VCaP (cell line): ENCODE measurements at regions not wholly inside any gene's neighbourhood (a gene's known extent, or its start where the extent isn't known, plus 50 kb on each side); places are given as distances from the start of the nearest gene placed in this dataset.

Experiments
- H3K27ac ChIP-seq: fragments of 450-650 bp; 2 replicates; pipeline ENCODE4 v1.5.1; 2017
- TF ChIP-seq, protein P1 (sequence below): fragments of 450-650 bp; conservative IDR thresholded peaks from 2 replicates; pipeline ENCODE4 v1.5.1; 2017; ENCODE audit warnings: mild to moderate bottlenecking, moderate library complexity

DNA sequence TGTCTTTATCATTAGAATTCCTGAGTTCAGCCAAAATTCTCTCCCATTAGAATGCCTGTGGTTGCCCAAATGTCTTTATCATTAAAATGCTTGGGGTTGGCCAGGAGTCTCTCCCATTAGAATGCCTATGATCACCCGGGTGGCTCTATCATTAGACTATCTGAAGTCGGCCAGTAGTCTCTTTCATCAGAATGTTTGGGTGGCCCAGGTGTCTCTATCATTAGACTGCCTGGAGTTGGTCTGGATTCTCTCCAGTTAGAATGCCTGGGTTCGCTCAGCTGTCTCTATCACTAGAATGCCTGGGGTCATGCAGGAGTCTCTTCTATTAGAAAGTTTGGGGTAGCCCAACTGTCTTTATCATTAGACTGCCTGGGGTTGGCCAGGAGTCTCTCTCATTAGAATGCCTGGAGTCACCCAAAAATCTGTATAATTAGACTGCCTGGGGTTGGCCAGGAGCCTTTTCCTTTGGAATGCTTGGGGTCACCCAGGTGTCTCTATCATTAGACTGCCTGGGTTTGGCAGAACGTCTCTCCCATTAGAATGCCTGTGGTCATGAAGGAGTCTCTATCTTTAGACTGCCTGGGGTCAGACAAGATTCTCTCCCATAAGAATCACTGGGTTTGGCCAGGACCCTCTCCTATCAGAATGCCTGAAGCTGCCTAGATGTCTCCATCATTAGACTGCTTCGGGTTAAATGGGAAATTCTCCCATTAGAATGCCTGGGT, 1478.3 kb downstream of the UQCRFS1 start:
- H3K27ac ChIP-seq: no peak overlapping the region
- TF ChIP-seq, protein P1, sequence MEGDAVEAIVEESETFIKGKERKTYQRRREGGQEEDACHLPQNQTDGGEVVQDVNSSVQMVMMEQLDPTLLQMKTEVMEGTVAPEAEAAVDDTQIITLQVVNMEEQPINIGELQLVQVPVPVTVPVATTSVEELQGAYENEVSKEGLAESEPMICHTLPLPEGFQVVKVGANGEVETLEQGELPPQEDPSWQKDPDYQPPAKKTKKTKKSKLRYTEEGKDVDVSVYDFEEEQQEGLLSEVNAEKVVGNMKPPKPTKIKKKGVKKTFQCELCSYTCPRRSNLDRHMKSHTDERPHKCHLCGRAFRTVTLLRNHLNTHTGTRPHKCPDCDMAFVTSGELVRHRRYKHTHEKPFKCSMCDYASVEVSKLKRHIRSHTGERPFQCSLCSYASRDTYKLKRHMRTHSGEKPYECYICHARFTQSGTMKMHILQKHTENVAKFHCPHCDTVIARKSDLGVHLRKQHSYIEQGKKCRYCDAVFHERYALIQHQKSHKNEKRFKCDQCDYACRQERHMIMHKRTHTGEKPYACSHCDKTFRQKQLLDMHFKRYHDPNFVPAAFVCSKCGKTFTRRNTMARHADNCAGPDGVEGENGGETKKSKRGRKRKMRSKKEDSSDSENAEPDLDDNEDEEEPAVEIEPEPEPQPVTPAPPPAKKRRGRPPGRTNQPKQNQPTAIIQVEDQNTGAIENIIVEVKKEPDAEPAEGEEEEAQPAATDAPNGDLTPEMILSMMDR: no peak

DNA sequence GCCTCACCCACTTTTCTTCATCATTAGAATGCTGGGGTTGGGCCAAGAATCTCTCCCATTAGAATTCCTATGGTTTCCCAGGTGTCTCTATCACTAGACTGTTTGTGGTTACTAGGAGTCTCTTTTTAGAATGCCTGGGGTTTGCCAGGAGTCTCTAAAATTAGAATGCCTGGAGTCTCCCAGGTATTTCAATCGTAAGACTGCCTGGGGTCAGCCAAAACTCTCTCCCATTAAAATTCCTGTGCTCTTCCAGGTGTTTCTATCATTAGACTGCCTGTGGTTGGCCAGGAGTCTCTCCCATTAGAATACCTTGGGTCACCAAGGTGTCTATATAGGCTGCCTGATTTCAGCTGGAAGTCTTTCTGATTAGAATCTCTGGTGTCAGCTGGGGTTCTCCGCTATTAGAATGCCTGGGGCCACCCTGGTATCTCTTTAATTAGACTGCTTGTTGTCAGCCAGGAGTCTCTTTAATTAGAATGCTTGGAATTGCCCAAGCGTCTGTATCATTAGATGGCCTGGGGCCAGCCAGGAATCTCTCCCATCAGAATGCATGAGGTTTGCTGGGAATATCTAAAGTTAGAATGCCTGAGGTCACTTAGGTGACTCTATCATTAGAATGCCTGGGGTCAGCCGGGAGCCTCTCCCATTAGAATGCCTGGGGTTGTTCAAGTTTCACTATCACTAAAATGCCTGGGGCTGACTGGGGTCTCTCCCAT, 1479.2 kb downstream of the UQCRFS1 start:
- no peak overlapping the region for H3K27ac ChIP-seq
- TF ChIP-seq, protein P1: no peak

DNA sequence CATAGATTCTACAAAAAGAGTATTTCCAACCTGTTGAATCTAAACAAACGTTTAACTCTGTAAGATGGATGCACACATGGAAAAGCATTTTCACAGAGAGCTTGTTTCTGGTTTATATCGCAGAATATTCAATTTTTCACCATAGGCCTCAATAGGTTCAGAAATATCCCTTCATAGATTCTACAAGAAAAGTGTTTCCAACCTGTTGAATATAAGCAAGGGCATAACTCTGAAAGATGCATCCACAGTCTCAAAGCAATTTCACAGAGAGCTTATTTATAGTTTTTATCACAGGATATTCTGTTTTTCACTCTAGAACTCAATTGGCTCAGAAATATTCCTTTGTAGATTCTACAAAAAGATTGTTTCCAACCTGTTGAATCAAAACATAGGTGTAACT, 1483.6 kb downstream of the UQCRFS1 start:
- TF ChIP-seq, protein P1: no peak
- no peak overlapping the region for H3K27ac ChIP-seq

DNA sequence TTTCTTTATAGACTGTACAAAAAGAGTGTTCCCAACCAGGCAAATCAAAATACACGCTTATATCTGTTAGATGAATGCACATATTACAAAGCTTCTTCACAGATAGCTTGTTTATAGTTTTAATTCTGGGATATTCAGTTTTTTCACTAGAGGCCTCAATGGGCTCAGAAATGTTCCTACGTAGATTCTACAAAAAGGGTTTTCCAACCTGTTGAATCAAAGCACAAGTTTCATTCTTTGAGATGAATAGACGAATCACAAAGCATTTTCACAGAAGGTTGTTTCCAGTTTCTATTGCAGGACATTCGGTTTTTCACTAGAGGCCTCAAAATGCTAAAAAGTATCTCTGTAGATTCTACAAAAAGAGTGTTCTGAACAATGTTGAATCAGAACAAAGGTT, 1490.3 kb downstream of the UQCRFS1 start:
- TF ChIP-seq, protein P1: no peak
- no peak overlapping the region for H3K27ac ChIP-seq

DNA sequence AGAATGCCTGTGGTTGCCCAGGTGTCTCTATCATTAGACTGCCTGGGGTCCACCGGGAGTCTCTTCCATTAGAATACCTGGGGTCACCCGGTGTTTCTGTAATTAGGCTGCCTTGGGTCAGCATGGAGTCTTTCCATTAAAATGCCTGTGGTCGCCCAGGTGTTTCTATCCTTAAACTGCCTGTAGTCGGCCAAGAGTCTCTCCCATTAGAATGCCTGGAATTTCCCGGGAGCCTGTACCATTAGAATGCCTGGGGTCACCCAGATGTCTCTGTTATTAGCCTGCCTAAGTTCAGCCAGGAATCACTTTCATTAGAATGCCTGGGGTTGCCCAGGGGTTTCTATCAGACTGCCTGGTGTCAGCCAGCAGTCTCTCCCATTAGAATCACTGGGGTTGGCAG, 1492.8 kb downstream of the UQCRFS1 start:
- H3K27ac ChIP-seq: no peak overlapping the region
- TF ChIP-seq, protein P1: no peak

DNA sequence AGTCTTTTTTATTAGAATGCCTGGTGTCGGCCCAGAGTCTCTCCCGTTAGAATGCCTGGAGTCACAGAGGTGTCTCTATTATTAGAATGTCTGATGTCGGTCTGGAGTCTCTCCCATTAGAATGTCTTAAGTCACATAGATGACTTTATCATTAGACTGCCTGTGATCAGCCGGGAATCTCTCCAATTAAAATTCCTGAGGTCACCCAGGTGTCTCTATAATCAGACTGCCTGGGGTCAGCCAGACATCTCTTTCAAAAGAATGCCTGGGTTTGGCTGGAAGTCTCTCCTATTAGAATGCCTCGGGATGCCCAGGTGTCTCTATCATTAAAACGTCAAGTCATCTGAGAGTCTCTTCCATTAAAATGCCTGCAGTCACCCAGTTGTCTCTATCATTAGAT, 1493.9 kb downstream of the UQCRFS1 start:
- TF ChIP-seq, protein P1: no peak
- no peak overlapping the region for H3K27ac ChIP-seq

DNA sequence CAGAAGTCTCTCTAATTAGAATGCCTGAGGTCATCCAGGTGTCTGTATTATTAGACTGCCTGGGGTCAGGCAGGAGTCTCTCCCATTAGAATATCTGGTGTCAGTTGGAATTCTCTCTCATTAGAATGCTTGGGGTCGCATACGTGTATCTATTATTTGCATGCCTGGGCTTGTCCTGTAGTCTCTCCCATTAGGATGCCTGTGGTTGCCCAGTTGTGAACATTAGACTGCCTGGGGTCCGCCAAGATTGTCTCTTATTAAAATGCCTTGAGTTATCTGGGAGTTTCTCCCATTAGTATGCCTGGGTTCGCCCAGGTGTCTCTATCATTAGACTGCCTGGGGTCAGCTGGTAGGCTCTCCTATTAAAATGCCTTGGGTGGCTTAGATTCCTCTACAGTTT, 1494.7 kb downstream of the UQCRFS1 start:
- TF ChIP-seq, protein P1: no peak
- H3K27ac ChIP-seq: no peak overlapping the region
